SK-N-MC (cell line): ENCODE measurements at regions not wholly inside any gene's neighbourhood (a gene's known extent, or its start where the extent isn't known, plus 50 kb on each side); places are given as distances from the start of the nearest gene placed in this dataset.

Source experiments
- EZH2 ChIP-seq: fragments of 200-600 bp; sonication (generic); IDR thresholded peaks from one replicate; pipeline ENCODE4 v1.6.1; 2017; ENCODE audit warnings: antibody characterized with exemption
- FOXP2 ChIP-seq: optimal IDR thresholded peaks from 2 replicates; pipeline ENCODE3; 2011; ENCODE audit warnings: mild to moderate bottlenecking, moderate library complexity; ENCODE audit not compliant: insufficient read depth; ENCODE audit errors: extremely low read length, control extremely low read depth
- POLR2AphosphoS5 ChIP-seq: IDR thresholded peaks from 2 replicates; pipeline ENCODE4 v1.6.1; 2012; ENCODE audit warnings: mild to moderate bottlenecking, low read depth, low read length, borderline replicate concordance

GRCh38 chr14:89000007-89000942 lies 175.8 kb downstream of the TTC8 start:
- TF ChIP-seq POLR2AphosphoS5: no peak
- TF ChIP-seq EZH2: no peak
- TF ChIP-seq FOXP2: no peak
